ENCODE measurements at regions not wholly inside any gene's neighbourhood (a gene's known extent, or its start where the extent isn't known, plus 50 kb on each side); places are given as distances from the start of the nearest gene placed in this dataset.

GRCh38 chr14:65320661-65321308 lies 91.7 kb upstream of the FUT8 start:
- no peak for DNase-seq (ENCODE audit: low spot score)

- DNase-seq (ENCODE audit: low spot score): no peak
Measured at GRCh38 chr14:65321370-65321875, 91.1 kb upstream of the FUT8 start.

GRCh38 chr14:65329481-65329880 lies 83.0 kb upstream of the FUT8 start:
- DNase-seq (ENCODE audit: low spot score): no peak

- no peak for DNase-seq (ENCODE audit: low spot score)
Measured at GRCh38 chr14:65329911-65330310, 82.6 kb upstream of the FUT8 start.

GRCh38 chr14:65330416-65330815 lies 82.1 kb upstream of the FUT8 start:
- no peak for DNase-seq (ENCODE audit: low spot score)

GRCh38 chr14:65331652-65332051 lies 80.9 kb upstream of the FUT8 start:
- DNase-seq (ENCODE audit: low spot score): no peak

- peak; percentile 20 for DNase-seq (ENCODE audit: low spot score)
Measured at GRCh38 chr14:65332141-65332871, 80.2 kb upstream of the FUT8 start.

- no peak for DNase-seq (ENCODE audit: low spot score)
Measured at GRCh38 chr14:65333943-65334687, 78.4 kb upstream of the FUT8 start.

GRCh38 chr14:65334765-65335410 lies 77.6 kb upstream of the FUT8 start:
- DNase-seq (ENCODE audit: low spot score): peak; percentile 83

- peak; percentile 40 for DNase-seq (ENCODE audit: low spot score)
Measured at GRCh38 chr14:65335411-65335947, 77.1 kb upstream of the FUT8 start.

- DNase-seq (ENCODE audit: low spot score): no peak
Measured at GRCh38 chr14:65336191-65336591, 76.3 kb upstream of the FUT8 start.

- no peak for DNase-seq (ENCODE audit: low spot score)
Measured at GRCh38 chr14:65339866-65340265, 72.7 kb upstream of the FUT8 start.

GRCh38 chr14:65344011-65344410 lies 68.5 kb upstream of the FUT8 start:
- no peak for DNase-seq (ENCODE audit: low spot score)

GRCh38 chr14:65345266-65345665 lies 67.3 kb upstream of the FUT8 start:
- no peak for DNase-seq (ENCODE audit: low spot score)

- no peak for DNase-seq (ENCODE audit: low spot score)
Measured at GRCh38 chr14:65346474-65346873, 66.1 kb upstream of the FUT8 start.

GRCh38 chr14:65346895-65347294 lies 65.6 kb upstream of the FUT8 start:
- no peak for DNase-seq (ENCODE audit: low spot score)

- no peak for DNase-seq (ENCODE audit: low spot score)
Measured at GRCh38 chr14:65348137-65348536, 64.4 kb upstream of the FUT8 start.

GRCh38 chr14:65349100-65349499 lies 63.4 kb upstream of the FUT8 start:
- DNase-seq (ENCODE audit: low spot score): no peak

GRCh38 chr14:65351493-65352194 lies 60.9 kb upstream of the FUT8 start:
- no peak for DNase-seq (ENCODE audit: low spot score)

GRCh38 chr14:65352964-65353530 lies 59.5 kb upstream of the FUT8 start:
- DNase-seq (ENCODE audit: low spot score): peak; percentile 73

GRCh38 chr14:65354131-65354530 lies 58.4 kb upstream of the FUT8 start:
- DNase-seq (ENCODE audit: low spot score): no peak
